ENCODE measurements at regions not wholly inside any gene's neighbourhood (a gene's known extent, or its start where the extent isn't known, plus 50 kb on each side); places are given as distances from the start of the nearest gene placed in this dataset.

GRCh38 chr2:106981491-106981890 lies 95.5 kb upstream of the ST6GAL2 start:
- no peak for DNase-seq

- no peak for DNase-seq
Observed at GRCh38 chr2:106982350-106982749, 96.4 kb upstream of the ST6GAL2 start.

GRCh38 chr2:106983305-106983704 lies 97.3 kb upstream of the ST6GAL2 start:
- DNase-seq = no peak

- no peak for DNase-seq
Observed at GRCh38 chr2:106988361-106988760, 102.4 kb upstream of the ST6GAL2 start.

- no peak for DNase-seq
Observed at GRCh38 chr2:106990297-106990696, 104.3 kb upstream of the ST6GAL2 start.

- no peak for DNase-seq
Observed at GRCh38 chr2:106991866-106992265, 105.9 kb upstream of the ST6GAL2 start.

- DNase-seq = no peak
Observed at GRCh38 chr2:106995556-106995955, 109.6 kb upstream of the ST6GAL2 start.

GRCh38 chr2:106996171-106996769 lies 110.3 kb upstream of the ST6GAL2 start:
- peak; percentile 84 for DNase-seq

GRCh38 chr2:106997204-106997603 lies 111.2 kb upstream of the ST6GAL2 start:
- peak; percentile 1 for DNase-seq

GRCh38 chr2:107001062-107001461 lies 115.1 kb upstream of the ST6GAL2 start:
- DNase-seq = no peak

- DNase-seq = no peak
Observed at GRCh38 chr2:107001551-107001950, 115.6 kb upstream of the ST6GAL2 start.

GRCh38 chr2:107001964-107002696 lies 116.2 kb upstream of the ST6GAL2 start:
- no peak for DNase-seq

- no peak for DNase-seq
Observed at GRCh38 chr2:107002735-107003134, 116.8 kb upstream of the ST6GAL2 start.

GRCh38 chr2:107005853-107006252 lies 119.9 kb upstream of the ST6GAL2 start:
- no peak for DNase-seq

GRCh38 chr2:107006836-107007235 lies 120.9 kb upstream of the ST6GAL2 start:
- no peak for DNase-seq

- no peak for DNase-seq
Observed at GRCh38 chr2:107007927-107008326, 122.0 kb upstream of the ST6GAL2 start.

GRCh38 chr2:107008843-107009242 lies 122.9 kb upstream of the ST6GAL2 start:
- DNase-seq = no peak

GRCh38 chr2:107009275-107009674 lies 123.3 kb upstream of the ST6GAL2 start:
- DNase-seq = no peak

- no peak for DNase-seq
Observed at GRCh38 chr2:107012714-107013306, 126.8 kb upstream of the ST6GAL2 start.

- no peak for DNase-seq
Observed at GRCh38 chr2:107013884-107014283, 127.9 kb upstream of the ST6GAL2 start.

- no peak for DNase-seq
Observed at GRCh38 chr2:107018366-107018765, 132.4 kb upstream of the ST6GAL2 start.

- DNase-seq = no peak
Observed at GRCh38 chr2:107020392-107020791, 134.4 kb upstream of the ST6GAL2 start.

- DNase-seq = no peak
Observed at GRCh38 chr2:107024269-107024668, 138.3 kb upstream of the ST6GAL2 start.

- no peak for DNase-seq
Observed at GRCh38 chr2:107025291-107025857, 139.4 kb upstream of the ST6GAL2 start.

All from NCI-H2029 (cell line).